SK-N-SH (cell line): ENCODE measurements at regions not wholly inside any gene's neighbourhood (a gene's known extent, or its start where the extent isn't known, plus 50 kb on each side); places are given as distances from the start of the nearest gene placed in this dataset.
A peak's percentile ranks its signal among the peaks of the same experiment; 100 is the strongest.

Experiments used
- CTCF ChIA-PET: fragments of 300-600, 350-600 bp; formaldehyde crosslinking; extraction: SDS; loops from one replicate; lab custom pipeline; 2021; lab: Yijun Ruan, JAX
- POLR2A ChIA-PET: fragments of 350-600 bp; sonication (Branson Sonifier 250); formaldehyde crosslinking; extraction: SDS; loops from one replicate; lab custom pipeline; 2020; ENCODE audit warnings: antibody characterized with exemption, inconsistent platforms; lab: Yijun Ruan, JAX
- DNase-seq: peaks from one replicate; pipeline ENCODE4 v3.0.0; 2012
- H2AFZ ChIP-seq: fragments of 200-600 bp; sonication (generic); 2 replicates; pipeline ENCODE4 v1.8.1; 2016; ENCODE audit warnings: antibody characterized with exemption, mild to moderate bottlenecking, low read depth
- H3F3A ChIP-seq: fragments of 200-600 bp; sonication (generic); replicated peaks from 2 replicates; pipeline ENCODE3; 2016; ENCODE audit warnings: antibody characterized with exemption, mild to moderate bottlenecking; ENCODE audit not compliant: insufficient read depth
- H3K27ac ChIP-seq, 2 experiments: fragments of 200-500 bp in 1 of 2; fragments of 200-600 bp in 1 of 2; sonication (Bioruptor generic) in 1 of 2; sonication (generic), shearing (Covaris generic) in 1 of 2; 2 replicates each; pipeline versions ENCODE4 v1.5.1 to v1.6.1; 2014 to 2016; ENCODE audit warnings: low read depth in 2 of 2, inconsistent platforms in 1 of 2, low read length in 1 of 2, mild to moderate bottlenecking in 1 of 2, mixed read lengths in 1 of 2
- H3K27me3 ChIP-seq: fragments of 200-600 bp; sonication (generic), shearing (Covaris generic); 2 replicates; pipeline ENCODE4 v1.6.1; 2016; ENCODE audit warnings: mixed run types; ENCODE audit not compliant: insufficient read depth
- H3K36me3 ChIP-seq, 2 experiments: fragments of 200-500 bp in 1 of 2; fragments of 200-600 bp in 1 of 2; sonication (Bioruptor generic) in 1 of 2; sonication (generic) in 1 of 2; replicated peaks in 1 of 2; 2 replicates each; pipeline versions ENCODE3 to v1.5.1; 2014 to 2016; ENCODE audit warnings: low read length in 1 of 2, mild to moderate bottlenecking in 1 of 2; ENCODE audit not compliant: insufficient read depth in 2 of 2, control insufficient read depth in 1 of 2
- H3K4me1 ChIP-seq, 2 experiments: fragments of 200-500 bp in 1 of 2; fragments of 200-600 bp in 1 of 2; sonication (Bioruptor generic) in 1 of 2; sonication (generic), shearing (Covaris generic) in 1 of 2; 2 replicates each; pipeline versions ENCODE4 v1.5.1 to v1.6.1; 2014 to 2016; ENCODE audit warnings: low read depth in 1 of 2, low read length in 1 of 2, mixed run types in 1 of 2; ENCODE audit not compliant: insufficient read depth in 2 of 2, control insufficient read depth in 1 of 2
- H3K4me2 ChIP-seq: fragments of 200-600 bp; sonication (generic), shearing (Covaris generic); 2 replicates; pipeline ENCODE4 v1.6.1; 2017; ENCODE audit warnings: mixed run types
- H3K4me3 ChIP-seq, 2 experiments: fragments of 200-500 bp in 1 of 2; fragments of 200-600 bp in 1 of 2; sonication (Bioruptor generic) in 1 of 2; sonication (generic), shearing (Covaris generic) in 1 of 2; 2 replicates each; pipeline versions ENCODE4 v1.5.1 to v1.8.1; 2014 to 2016; ENCODE audit warnings: low read depth in 2 of 2, inconsistent platforms in 1 of 2, low read length in 1 of 2, mild to moderate bottlenecking in 1 of 2, mixed read lengths in 1 of 2, moderate library complexity in 1 of 2
- H3K79me2 ChIP-seq: fragments of 200-600 bp; sonication (generic); 2 replicates; pipeline ENCODE4 v1.8.1; 2017; ENCODE audit warnings: mild to moderate bottlenecking; ENCODE audit not compliant: insufficient read depth
- H3K9ac ChIP-seq: fragments of 200-600 bp; sonication (generic); 2 replicates; pipeline ENCODE4 v1.6.1; 2017; ENCODE audit warnings: mixed run types
- H3K9me2 ChIP-seq: fragments of 200-600 bp; sonication (generic); 2 replicates; pipeline ENCODE4 v1.6.1; 2017; ENCODE audit warnings: mixed run types
- H3K9me3 ChIP-seq: fragments of 200-600 bp; sonication (generic); 2 replicates; pipeline ENCODE4 v1.6.1; 2017; ENCODE audit warnings: mixed run types, mild to moderate bottlenecking, moderate library complexity
- H4K20me1 ChIP-seq: fragments of 200-600 bp; sonication (generic); 2 replicates; pipeline ENCODE4 v1.6.1; 2017; ENCODE audit warnings: mild to moderate bottlenecking, mixed run types; ENCODE audit not compliant: insufficient read depth
- CHD2 ChIP-seq: fragments of 150-350 bp; IDR thresholded peaks from 2 replicates; pipeline ENCODE4 v1.6.1; 2018; ENCODE audit warnings: low read length; ENCODE audit not compliant: partially characterized antibody
- ELF1 ChIP-seq: IDR thresholded peaks from 2 replicates; pipeline ENCODE4 v1.4.0; 2012
- EZH2phosphoT487 ChIP-seq: fragments of 200-600 bp; sonication (generic); IDR thresholded peaks from 2 replicates; pipeline ENCODE4 v1.6.1; 2017; ENCODE audit warnings: low read depth, mixed run types, mild to moderate bottlenecking, antibody characterized with exemption, moderate library complexity, borderline replicate concordance
- FOSL2 ChIP-seq: IDR thresholded peaks from 2 replicates; pipeline ENCODE4 v1.4.0; 2012; ENCODE audit warnings: low read depth, mild to moderate bottlenecking, moderate library complexity, borderline replicate concordance
- FOXM1 ChIP-seq: IDR thresholded peaks from 2 replicates; pipeline ENCODE4 v1.4.0; 2012; ENCODE audit warnings: low read depth, mild to moderate bottlenecking
- GABPA ChIP-seq: IDR thresholded peaks from 2 replicates; pipeline ENCODE4 v1.4.0; 2012; ENCODE audit warnings: low read depth, mild to moderate bottlenecking
- MEF2A ChIP-seq: IDR thresholded peaks from 2 replicates; pipeline ENCODE4 v1.4.0; 2012; ENCODE audit warnings: low read depth, borderline replicate concordance
- NFIC ChIP-seq: IDR thresholded peaks from 2 replicates; pipeline ENCODE4 v1.4.0; 2012; ENCODE audit warnings: borderline replicate concordance
- RAD21 ChIP-seq: IDR thresholded peaks from 2 replicates; pipeline ENCODE4 v1.6.1; 2012; ENCODE audit warnings: mild to moderate bottlenecking, low read length
- RCOR1 ChIP-seq: fragments of 150-350 bp; IDR thresholded peaks from 2 replicates; pipeline ENCODE4 v1.6.1; 2017; ENCODE audit warnings: antibody characterized with exemption, low read length
- RFX5 ChIP-seq: IDR thresholded peaks from 2 replicates; pipeline ENCODE4 v1.6.1; 2012; ENCODE audit warnings: mild to moderate bottlenecking, improper control_type of control experiment, low read length
- RXRA ChIP-seq: IDR thresholded peaks from 2 replicates; pipeline ENCODE4 v1.4.0; 2012; ENCODE audit warnings: low read depth, mild to moderate bottlenecking, borderline replicate concordance
- SMC3 ChIP-seq: IDR thresholded peaks from 2 replicates; pipeline ENCODE4 v1.6.1; 2012; ENCODE audit warnings: low read depth, low read length, improper control_type of control experiment
- TAF1 ChIP-seq: IDR thresholded peaks from 2 replicates; pipeline ENCODE4 v1.6.1; 2012; ENCODE audit warnings: low read depth, mild to moderate bottlenecking, low read length, moderate library complexity, borderline replicate concordance
- TCF12 ChIP-seq: IDR thresholded peaks from 2 replicates; pipeline ENCODE4 v1.4.0; 2012
- TEAD4 ChIP-seq: IDR thresholded peaks from 2 replicates; pipeline ENCODE4 v1.4.0; 2012; ENCODE audit warnings: mild to moderate bottlenecking, borderline replicate concordance; ENCODE audit not compliant: insufficient read depth
- USF1 ChIP-seq: IDR thresholded peaks from 2 replicates; pipeline ENCODE4 v1.4.0; 2012; ENCODE audit warnings: low read depth, borderline replicate concordance
- WGBS: methylation state at CpG from one replicate; pipeline ENCODE4 v1.1.6; 2017; ENCODE audit warnings: low lambda C conversion rate; 5-methylcytosine and 5-hydroxymethylcytosine counted together
- TF ChIP-seq, protein P1 (sequence below): IDR thresholded peaks from 2 replicates; pipeline ENCODE4 v1.6.1; 2012; ENCODE audit warnings: mild to moderate bottlenecking, low read depth, low read length, moderate library complexity
- TF ChIP-seq, protein P2 (sequence below): fragments of 200-600 bp; sonication (generic); IDR thresholded peaks from 2 replicates; pipeline ENCODE4 v1.6.1; 2017; ENCODE audit warnings: antibody characterized with exemption, mild to moderate bottlenecking, moderate library complexity

- H3K4me2 ChIP-seq, result peak overlapping the region; percentile 58; the same call in 1 of the 2 replicates
- H3K9ac ChIP-seq, result peak overlapping the region; percentile 69
- H2AFZ ChIP-seq, result no peak overlapping the region; the same call in 1 of the 2 replicates
- no peaks in the 10 kb centered on the region for H3K27me3 ChIP-seq
- H3K27ac ChIP-seq, result peak overlapping the region in 1 of 2 experiments; percentile 94; a peak in 2 of 4 replicates
- no peaks in the 10 kb centered on the region for H3K36me3 ChIP-seq
- peaks cover 38% of the 10 kb centered on the region for H3F3A ChIP-seq
- 61% methylated on average over 2 of the region's 2 CpGs for WGBS
- no peak for DNase-seq
- CTCF ChIA-PET, result no interaction called here
- H3K9me3 ChIP-seq, result no peaks in the 10 kb centered on the region
- POLR2A ChIA-PET, result no interaction called here
- no peaks in the 10 kb centered on the region for H4K20me1 ChIP-seq
- peaks cover 0 to 19% of the 10 kb centered on the region in 2 experiments; a peak in 2 of 4 replicates for H3K4me1 ChIP-seq
- H3K79me2 ChIP-seq, result no peaks in the 10 kb centered on the region
- H3K4me3 ChIP-seq, result no peak overlapping the region
- H3K9me2 ChIP-seq, result no peaks in the 10 kb centered on the region
- no peak for TF ChIP-seq CHD2
- TF ChIP-seq GABPA, result no peak
- TF ChIP-seq, protein P1, sequence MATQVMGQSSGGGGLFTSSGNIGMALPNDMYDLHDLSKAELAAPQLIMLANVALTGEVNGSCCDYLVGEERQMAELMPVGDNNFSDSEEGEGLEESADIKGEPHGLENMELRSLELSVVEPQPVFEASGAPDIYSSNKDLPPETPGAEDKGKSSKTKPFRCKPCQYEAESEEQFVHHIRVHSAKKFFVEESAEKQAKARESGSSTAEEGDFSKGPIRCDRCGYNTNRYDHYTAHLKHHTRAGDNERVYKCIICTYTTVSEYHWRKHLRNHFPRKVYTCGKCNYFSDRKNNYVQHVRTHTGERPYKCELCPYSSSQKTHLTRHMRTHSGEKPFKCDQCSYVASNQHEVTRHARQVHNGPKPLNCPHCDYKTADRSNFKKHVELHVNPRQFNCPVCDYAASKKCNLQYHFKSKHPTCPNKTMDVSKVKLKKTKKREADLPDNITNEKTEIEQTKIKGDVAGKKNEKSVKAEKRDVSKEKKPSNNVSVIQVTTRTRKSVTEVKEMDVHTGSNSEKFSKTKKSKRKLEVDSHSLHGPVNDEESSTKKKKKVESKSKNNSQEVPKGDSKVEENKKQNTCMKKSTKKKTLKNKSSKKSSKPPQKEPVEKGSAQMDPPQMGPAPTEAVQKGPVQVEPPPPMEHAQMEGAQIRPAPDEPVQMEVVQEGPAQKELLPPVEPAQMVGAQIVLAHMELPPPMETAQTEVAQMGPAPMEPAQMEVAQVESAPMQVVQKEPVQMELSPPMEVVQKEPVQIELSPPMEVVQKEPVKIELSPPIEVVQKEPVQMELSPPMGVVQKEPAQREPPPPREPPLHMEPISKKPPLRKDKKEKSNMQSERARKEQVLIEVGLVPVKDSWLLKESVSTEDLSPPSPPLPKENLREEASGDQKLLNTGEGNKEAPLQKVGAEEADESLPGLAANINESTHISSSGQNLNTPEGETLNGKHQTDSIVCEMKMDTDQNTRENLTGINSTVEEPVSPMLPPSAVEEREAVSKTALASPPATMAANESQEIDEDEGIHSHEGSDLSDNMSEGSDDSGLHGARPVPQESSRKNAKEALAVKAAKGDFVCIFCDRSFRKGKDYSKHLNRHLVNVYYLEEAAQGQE, result no peak
- TF ChIP-seq FOSL2, result no peak
- TF ChIP-seq ELF1, result no peak
- TF ChIP-seq MEF2A, result no peak
- TF ChIP-seq FOXM1, result no peak
- no peak for TF ChIP-seq RFX5
- TF ChIP-seq TCF12, result no peak
- no peak for TF ChIP-seq RCOR1
- no peak for TF ChIP-seq EZH2phosphoT487
- TF ChIP-seq TAF1, result no peak
- no peak for TF ChIP-seq SMC3
Measured at GRCh38 chr3:16104156-16104555, 70.3 kb upstream of the GALNT15 start.

DNA sequence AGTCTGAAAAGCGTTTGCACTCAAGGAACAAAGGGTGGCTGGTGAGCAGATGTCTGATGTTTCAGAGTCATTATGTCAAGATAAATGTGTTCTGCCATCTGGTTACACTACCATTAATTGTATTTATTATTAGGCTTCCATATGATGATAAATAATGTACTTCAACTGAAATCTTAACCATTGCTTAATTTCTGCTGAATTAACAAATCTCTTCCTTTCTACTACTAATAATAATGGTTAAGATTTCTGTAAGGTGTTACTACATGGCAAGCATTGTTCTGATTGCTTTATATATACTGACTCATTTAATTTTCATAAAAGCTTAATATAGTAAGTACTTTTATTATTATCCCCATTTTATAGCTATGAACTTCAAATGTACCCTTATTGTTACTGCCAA is 68.4 kb upstream of the GALNT15 start:
- no peak for DNase-seq
- Histone ChIP-seq H2AFZ (no peak overlapping the region), H3K27ac (no peak overlapping the region), H3K4me2 (no peak overlapping the region), H3K9me2 (no peaks in the 10 kb centered on the region), H4K20me1 (no peaks in the 10 kb centered on the region), H3K79me2 (no peaks in the 10 kb centered on the region), H3K9ac (no peak overlapping the region), H3K27me3 (no peaks in the 10 kb centered on the region), H3F3A (peaks cover 37% of the 10 kb centered on the region), H3K4me1 (peaks cover 0 to 19% of the 10 kb centered on the region in 2 experiments; a peak in 2 of 4 replicates), H3K36me3 (no peaks in the 10 kb centered on the region), H3K4me3 (no peak overlapping the region), H3K9me3 (no peaks in the 10 kb centered on the region)
- TF ChIP-seq SMC3 (no peak), TEAD4 (no peak), FOSL2 (no peak), RCOR1 (no peak), NFIC (no peak), RAD21 (no peak), USF1 (no peak), GABPA (no peak), RXRA (no peak)
- TF ChIP-seq, protein P1, result no peak
- TF ChIP-seq, protein P2, sequence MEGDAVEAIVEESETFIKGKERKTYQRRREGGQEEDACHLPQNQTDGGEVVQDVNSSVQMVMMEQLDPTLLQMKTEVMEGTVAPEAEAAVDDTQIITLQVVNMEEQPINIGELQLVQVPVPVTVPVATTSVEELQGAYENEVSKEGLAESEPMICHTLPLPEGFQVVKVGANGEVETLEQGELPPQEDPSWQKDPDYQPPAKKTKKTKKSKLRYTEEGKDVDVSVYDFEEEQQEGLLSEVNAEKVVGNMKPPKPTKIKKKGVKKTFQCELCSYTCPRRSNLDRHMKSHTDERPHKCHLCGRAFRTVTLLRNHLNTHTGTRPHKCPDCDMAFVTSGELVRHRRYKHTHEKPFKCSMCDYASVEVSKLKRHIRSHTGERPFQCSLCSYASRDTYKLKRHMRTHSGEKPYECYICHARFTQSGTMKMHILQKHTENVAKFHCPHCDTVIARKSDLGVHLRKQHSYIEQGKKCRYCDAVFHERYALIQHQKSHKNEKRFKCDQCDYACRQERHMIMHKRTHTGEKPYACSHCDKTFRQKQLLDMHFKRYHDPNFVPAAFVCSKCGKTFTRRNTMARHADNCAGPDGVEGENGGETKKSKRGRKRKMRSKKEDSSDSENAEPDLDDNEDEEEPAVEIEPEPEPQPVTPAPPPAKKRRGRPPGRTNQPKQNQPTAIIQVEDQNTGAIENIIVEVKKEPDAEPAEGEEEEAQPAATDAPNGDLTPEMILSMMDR, result no peak
- POLR2A ChIA-PET, result no interaction called here
- CTCF ChIA-PET, result interaction anchor here (1.2 kb wide), 1 partner anchor 9 kb away, joined by 3 read pairs; no protein-coding TSS in a partner anchor
- WGBS, result 60% methylated on average over 1 of the region's 1 CpG
